ENCODE measurements at regions not wholly inside any gene's neighbourhood (a gene's known extent, or its start where the extent isn't known, plus 50 kb on each side); places are given as distances from the start of the nearest gene placed in this dataset.
A peak's percentile ranks its signal among the peaks of the same experiment; 100 is the strongest.

DNA sequence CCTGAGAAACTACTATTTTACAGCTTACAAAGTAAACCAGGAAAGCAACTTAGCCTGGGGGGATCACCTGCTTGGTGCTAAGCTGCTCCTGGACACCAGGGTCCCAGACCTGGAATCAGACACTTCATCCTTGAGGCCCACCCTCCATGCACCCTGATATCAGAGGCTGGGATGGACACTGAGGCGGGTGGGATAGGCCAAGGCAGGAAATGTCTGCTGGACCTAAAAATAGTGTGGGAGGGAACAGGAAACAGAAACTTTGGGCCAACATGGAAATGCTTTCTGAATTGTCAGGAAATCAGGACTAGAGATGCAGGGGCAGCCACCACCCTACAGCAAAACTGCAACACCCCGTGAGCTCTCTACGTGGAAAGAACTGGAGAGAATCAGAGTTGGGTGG, 101.5 kb upstream of the PODXL start:
- Histone ChIP-seq H3K4me3 (no peak overlapping the region), H3K9me3 (no peaks in the 10 kb centered on the region), H3K36me3 (no peaks in the 10 kb centered on the region), H3K4me1 (no peaks in the 10 kb centered on the region), H3K27me3 (no peaks in the 10 kb centered on the region), H3K27ac (peak overlapping the region; percentile 3)
- DNase-seq (peak; percentile 37), ATAC-seq (no peak)
- no peak for TF ChIP-seq CTCF (IDR thresholded peaks at IDR 0.05)
- intact Hi-C loops (cut with DNase I): loop anchor here (5.0 to 10.0 kb wide), 2 partner anchors 113 to 151 kb away; no protein-coding TSS in a partner anchor

DNA sequence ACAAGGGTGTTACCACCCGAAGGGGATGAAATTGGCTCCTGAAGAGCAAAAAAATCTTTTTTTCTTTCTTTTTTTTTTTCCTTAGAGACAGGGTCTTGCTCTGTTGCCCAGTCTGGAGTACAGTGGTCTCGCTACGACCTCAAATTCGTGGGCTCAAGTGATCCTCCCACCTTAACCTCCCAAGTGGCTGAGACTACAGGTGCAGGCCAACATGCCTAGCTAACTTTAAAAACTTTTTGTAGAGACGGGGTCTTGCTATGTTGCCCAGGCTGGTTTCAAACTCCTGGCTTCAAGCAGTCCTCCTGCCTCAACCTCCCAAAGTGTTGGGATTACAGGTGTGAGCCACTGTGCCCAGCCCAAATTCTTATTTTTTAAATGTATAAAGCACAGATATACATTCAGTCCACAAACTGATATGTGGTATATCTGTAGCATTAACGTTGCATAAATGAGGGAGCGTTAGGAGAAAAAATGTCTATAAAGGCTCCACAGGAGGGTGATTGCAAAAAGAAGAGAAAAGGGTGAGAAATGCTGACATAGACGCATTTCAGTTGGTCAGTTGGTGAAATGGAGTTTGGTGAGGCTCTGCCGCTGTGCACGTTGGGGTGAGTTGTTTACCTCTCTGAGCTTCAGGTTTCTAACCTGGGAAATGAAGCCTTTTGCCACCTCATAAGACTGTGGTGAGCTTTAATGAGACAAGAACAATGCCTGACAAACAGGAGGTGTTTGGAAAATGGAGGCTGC, 100.7 kb upstream of the PODXL start:
- H3K9me3 ChIP-seq: no peaks in the 10 kb centered on the region
- intact Hi-C loops (cut with DNase I): loop anchor here (5.0 to 10.0 kb wide), 2 partner anchors 112 to 150 kb away; no protein-coding TSS in a partner anchor
- TF ChIP-seq CTCF (IDR thresholded peaks at IDR 0.05): no peak
- no peaks in the 10 kb centered on the region for H3K27me3 ChIP-seq
- H3K4me1 ChIP-seq: no peaks in the 10 kb centered on the region
- no peak overlapping the region for H3K4me3 ChIP-seq
- no peaks in the 10 kb centered on the region for H3K36me3 ChIP-seq
- peak; percentile 11 for DNase-seq
- no peak overlapping the region for H3K27ac ChIP-seq
- no peak for ATAC-seq

DNA sequence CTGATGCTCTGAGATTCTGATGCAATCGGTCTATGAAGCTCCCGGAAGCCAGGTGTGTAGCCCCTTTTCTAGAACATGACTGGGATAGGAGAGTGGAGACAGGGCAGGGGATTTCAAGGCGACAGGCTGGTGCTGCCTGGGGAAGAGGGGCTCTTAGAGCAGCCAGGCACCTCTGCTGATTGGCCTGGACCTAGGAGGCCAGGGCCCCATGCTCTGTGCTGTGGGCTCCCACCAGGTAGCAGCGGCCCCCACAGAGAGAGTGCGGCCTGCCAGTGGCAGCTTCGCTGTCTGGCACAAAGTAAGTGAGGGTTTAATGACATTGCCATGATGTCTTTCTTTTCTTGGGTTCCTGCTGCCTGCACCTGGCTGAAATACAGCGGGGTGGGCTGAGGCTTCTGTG, 99.4 kb upstream of the PODXL start:
- ATAC-seq (no peak), DNase-seq (peak; percentile 37)
- no peaks in the 10 kb centered on the region for H3K4me1 ChIP-seq
- no peaks in the 10 kb centered on the region for H3K9me3 ChIP-seq
- TF ChIP-seq CTCF (IDR thresholded peaks at IDR 0.05): no peak
- H3K4me3 ChIP-seq: no peak overlapping the region
- no peak overlapping the region for H3K27ac ChIP-seq
- H3K36me3 ChIP-seq: no peaks in the 10 kb centered on the region
- intact Hi-C loops (cut with DNase I): loop anchor here (5.0 to 10.0 kb wide), 2 partner anchors 111 to 149 kb away; no protein-coding TSS in a partner anchor
- H3K27me3 ChIP-seq: no peaks in the 10 kb centered on the region

GRCh38 chr7:131655447-131655846, 99.0 kb upstream of the PODXL start:
- peak; percentile 16 for DNase-seq

GRCh38 chr7:131654668-131655326, 98.4 kb upstream of the PODXL start:
- Histone ChIP-seq H3K27ac (no peak overlapping the region), H3K27me3 (no peaks in the 10 kb centered on the region), H3K4me3 (no peak overlapping the region), H3K36me3 (no peaks in the 10 kb centered on the region), H3K4me1 (no peaks in the 10 kb centered on the region), H3K9me3 (no peaks in the 10 kb centered on the region)
- ATAC-seq (peak; percentile 96), DNase-seq (peak; percentile 91)
- peak; percentile 91 for TF ChIP-seq CTCF (IDR thresholded peaks at IDR 0.05)
- intact Hi-C loops (cut with DNase I): loop anchor here (5.0 to 10.0 kb wide), 2 partner anchors 110 to 147 kb away; no protein-coding TSS in a partner anchor

More at GRCh38 chr7:131655447-131655846, 99.0 kb upstream of the PODXL start:
- TF ChIP-seq CTCF (IDR thresholded peaks at IDR 0.05): no peak
- ATAC-seq: no peak
- H3K4me1 ChIP-seq: no peaks in the 10 kb centered on the region
- H3K4me3 ChIP-seq: no peak overlapping the region
- no peak overlapping the region for H3K27ac ChIP-seq
- no peaks in the 10 kb centered on the region for H3K36me3 ChIP-seq
- H3K9me3 ChIP-seq: no peaks in the 10 kb centered on the region
- intact Hi-C loops (cut with DNase I): loop anchor here (5.0 to 10.0 kb wide), 2 partner anchors 111 to 148 kb away; no protein-coding TSS in a partner anchor
- no peaks in the 10 kb centered on the region for H3K27me3 ChIP-seq
